Keratinocyte (primary cell): ENCODE measurements at regions not wholly inside any gene's neighbourhood (a gene's known extent, or its start where the extent isn't known, plus 50 kb on each side); places are given as distances from the start of the nearest gene placed in this dataset.

Experiments used
- CTCF ChIP-seq, 3 experiments: IDR thresholded peaks in 1 of 3; conservative IDR thresholded peaks in 1 of 3; optimal IDR thresholded peaks in 1 of 3; 2 replicates in 2 of 3; 3 replicates in 1 of 3; pipeline versions ENCODE3 to v1.5.1; 2011; ENCODE audit warnings: low read length in 3 of 3, mild to moderate bottlenecking in 3 of 3, moderate library complexity in 2 of 3, control low read depth in 1 of 3, inconsistent platforms in 1 of 3; ENCODE audit not compliant: insufficient read depth in 2 of 3; ENCODE audit errors: extremely low read depth in 1 of 3
- EZH2 ChIP-seq: IDR thresholded peaks from one replicate; pipeline ENCODE4 v1.6.1; 2012; ENCODE audit warnings: inconsistent platforms, mild to moderate bottlenecking, low read length, moderate library complexity

DNA sequence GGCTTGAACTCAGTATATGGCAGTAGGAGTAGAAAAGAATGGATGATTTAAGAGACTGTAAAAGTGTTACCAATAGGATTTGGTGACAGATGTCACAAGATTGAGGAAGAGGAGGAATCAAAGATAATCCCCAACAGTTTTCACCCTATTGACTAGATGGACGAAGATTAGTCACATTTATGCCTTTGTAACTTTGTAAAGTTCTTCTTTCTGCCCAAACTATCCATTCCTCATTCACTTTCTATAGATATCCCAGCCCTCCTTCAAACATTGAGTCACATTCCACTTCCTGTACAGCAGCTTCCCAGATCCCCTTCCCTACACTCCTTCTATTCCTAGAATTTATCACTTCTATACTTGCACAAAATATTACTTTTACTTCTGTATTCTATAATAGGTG is 207.9 kb downstream of the BTG1 start:
- TF ChIP-seq CTCF (optimal IDR thresholded peaks at IDR 0.05 in 1 of 3, IDR thresholded peaks at IDR 0.05 in 1 of 3, conservative IDR thresholded peaks at IDR 0.05 in 1 of 3; ENCODE audit: extremely low read depth in 1 of 3, insufficient read depth in 2 of 3, low read length in 3 of 3) = no peak
- no peak for TF ChIP-seq EZH2
